Large intestine (tissue), 3 donors: ENCODE measurements at regions not wholly inside any gene's neighbourhood (a gene's known extent, or its start where the extent isn't known, plus 50 kb on each side); places are given as distances from the start of the nearest gene placed in this dataset.
"Not testable (repeated sequence)": the region's sequence is repeated elsewhere in the genome, so short reads cannot be mapped to it uniquely, and the experiment has no call there.

ENCODE experiments used
- DNase-seq, 2 donors: peaks; one replicate each; pipeline versions ENCODE4 v3.0.0 to v3.0.0-alpha.2; 2013
- H3K27ac ChIP-seq: one replicate; pipeline ENCODE4 v1.5.1; 2013; ENCODE audit warnings: low read length
- H3K27me3 ChIP-seq: 2 replicates; pipeline ENCODE4 v1.6.1; 2013; ENCODE audit warnings: low read length; ENCODE audit not compliant: control insufficient read depth, insufficient read depth
- H3K36me3 ChIP-seq: 2 replicates; pipeline ENCODE4 v1.6.1; 2013; ENCODE audit warnings: low read length; ENCODE audit not compliant: control insufficient read depth, insufficient read depth
- H3K4me1 ChIP-seq: one replicate; pipeline ENCODE4 v1.6.1; 2013; ENCODE audit warnings: low read length; ENCODE audit not compliant: control insufficient read depth, insufficient read depth
- H3K4me3 ChIP-seq: one replicate; pipeline ENCODE4 v1.5.1; 2013; ENCODE audit warnings: low read length
- H3K9me3 ChIP-seq: one replicate; pipeline ENCODE4 v1.6.1; 2013; ENCODE audit warnings: mild to moderate bottlenecking, low read depth, low read length, moderate library complexity; ENCODE audit not compliant: control insufficient read depth
- WGBS: methylation state at CpG from one replicate; pipeline ENCODE4 v1.1.5; 2013; ENCODE audit warnings: low lambda C conversion rate; ENCODE audit not compliant: insufficient coverage; 5-methylcytosine and 5-hydroxymethylcytosine counted together

- Histone ChIP-seq H3K27ac (no peak overlapping the region), H3K4me3 (no peak overlapping the region), H3K27me3 (no peaks in the 10 kb centered on the region), H3K9me3 (no peaks in the 10 kb centered on the region), H3K4me1 (no peaks in the 10 kb centered on the region), H3K36me3 (no peaks in the 10 kb centered on the region)
- WGBS, result no CpG with 5 or more reads among the region's 2 CpGs
- DNase-seq, result no peak
Observed at GRCh38 chr1:70778056-70778762, 269.4 kb downstream of the PTGER3 start.

DNA sequence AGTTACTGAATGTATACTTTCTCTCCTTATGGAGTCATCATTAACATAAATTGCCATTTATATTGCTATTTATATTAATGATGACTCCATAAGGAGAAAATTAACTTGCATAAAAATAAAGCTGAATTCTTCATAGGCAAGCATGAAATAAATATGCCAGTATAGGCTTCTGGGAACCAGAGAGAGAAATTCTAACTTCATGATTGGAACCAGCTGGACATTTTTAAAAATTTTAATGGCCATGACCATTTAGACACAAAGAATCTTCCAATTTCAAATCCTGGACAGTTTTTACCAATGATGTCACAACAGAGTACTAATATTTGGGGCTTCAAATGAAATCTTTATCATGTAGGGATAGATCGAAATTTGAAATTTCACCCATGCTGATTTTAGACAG, 268.7 kb downstream of the PTGER3 start:
- Histone ChIP-seq H3K9me3 (no peaks in the 10 kb centered on the region), H3K36me3 (no peaks in the 10 kb centered on the region), H3K4me1 (no peaks in the 10 kb centered on the region), H3K27me3 (no peaks in the 10 kb centered on the region), H3K27ac (no peak overlapping the region), H3K4me3 (no peak overlapping the region)
- WGBS, result no CpG with 5 or more reads among the region's 1 CpG
- no peak for DNase-seq

DNA sequence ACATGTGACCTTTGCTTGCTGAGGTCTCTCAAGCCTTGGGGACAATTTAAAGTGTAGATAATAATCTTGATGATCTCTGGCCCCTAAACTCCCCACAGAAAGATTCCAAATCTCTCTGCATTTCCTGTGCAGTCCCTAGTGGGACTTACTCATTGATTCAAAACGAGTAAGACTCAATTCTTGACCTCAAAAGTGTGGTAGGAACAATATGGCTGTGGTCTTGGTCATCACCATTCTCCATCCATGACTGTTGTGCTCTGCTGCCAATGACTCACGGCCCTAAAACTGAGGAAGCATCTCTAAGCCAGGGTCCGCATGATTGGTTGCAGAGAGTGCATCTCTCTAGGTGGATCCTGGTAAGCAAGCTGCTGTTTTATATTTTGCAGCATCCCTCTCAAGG, 268.0 kb downstream of the PTGER3 start:
- H3K4me3 ChIP-seq, result no peak overlapping the region
- no peak overlapping the region for H3K27ac ChIP-seq
- no peaks in the 10 kb centered on the region for H3K27me3 ChIP-seq
- no peak for DNase-seq
- no peaks in the 10 kb centered on the region for H3K4me1 ChIP-seq
- no peaks in the 10 kb centered on the region for H3K36me3 ChIP-seq
- no CpG with 5 or more reads among the region's 3 CpGs for WGBS
- no peaks in the 10 kb centered on the region for H3K9me3 ChIP-seq

- DNase-seq, result no peak
- Histone ChIP-seq H3K27me3 (no peaks in the 10 kb centered on the region), H3K4me1 (no peaks in the 10 kb centered on the region), H3K9me3 (no peaks in the 10 kb centered on the region), H3K4me3 (no peak overlapping the region), H3K36me3 (no peaks in the 10 kb centered on the region), H3K27ac (no peak overlapping the region)
- no CpG with 5 or more reads among the region's 1 CpG for WGBS
Observed at GRCh38 chr1:70785287-70785686, 262.3 kb downstream of the PTGER3 start.

- H3K4me1 ChIP-seq, result no peaks in the 10 kb centered on the region
- no peak for DNase-seq
- no peak overlapping the region for H3K27ac ChIP-seq
- no peaks in the 10 kb centered on the region for H3K36me3 ChIP-seq
- no peaks in the 10 kb centered on the region for H3K27me3 ChIP-seq
- H3K4me3 ChIP-seq, result no peak overlapping the region
- no peaks in the 10 kb centered on the region for H3K9me3 ChIP-seq
- WGBS, result 100% methylated on average over 1 of the region's 5 CpGs
Observed at GRCh38 chr1:70790232-70790923, 257.2 kb downstream of the PTGER3 start.

DNA sequence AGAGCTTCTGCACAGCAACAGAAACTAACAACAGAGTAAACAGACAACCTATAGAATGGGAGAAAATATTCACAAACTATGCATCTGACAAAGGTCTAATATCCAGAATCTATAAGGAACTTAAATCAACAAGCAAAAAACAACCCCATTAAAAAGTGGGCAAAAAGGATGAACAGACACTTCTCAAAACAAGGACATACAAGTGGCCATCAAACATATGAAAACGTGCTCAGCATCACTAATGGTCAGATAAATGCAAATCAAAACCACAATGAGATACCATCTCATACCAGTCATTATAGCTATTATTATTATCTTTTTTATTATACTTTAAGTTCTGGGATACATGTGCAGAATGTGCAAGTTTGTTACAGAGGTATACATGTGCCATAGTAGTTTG, 252.6 kb downstream of the PTGER3 start:
- H3K27ac ChIP-seq, DNase-seq, H3K9me3 ChIP-seq, H3K4me1 ChIP-seq, H3K36me3 ChIP-seq, H3K4me3 ChIP-seq, H3K27me3 ChIP-seq: not testable (repeated sequence)
- WGBS, result 100% methylated on average over 1 of the region's 1 CpG

- not testable (repeated sequence) for H3K9me3 ChIP-seq, H3K27ac ChIP-seq, H3K36me3 ChIP-seq, H3K4me3 ChIP-seq, DNase-seq, H3K4me1 ChIP-seq, H3K27me3 ChIP-seq
- no CpG with 5 or more reads among the region's 1 CpG for WGBS
Observed at GRCh38 chr1:70796298-70796697, 251.3 kb downstream of the PTGER3 start.

DNA sequence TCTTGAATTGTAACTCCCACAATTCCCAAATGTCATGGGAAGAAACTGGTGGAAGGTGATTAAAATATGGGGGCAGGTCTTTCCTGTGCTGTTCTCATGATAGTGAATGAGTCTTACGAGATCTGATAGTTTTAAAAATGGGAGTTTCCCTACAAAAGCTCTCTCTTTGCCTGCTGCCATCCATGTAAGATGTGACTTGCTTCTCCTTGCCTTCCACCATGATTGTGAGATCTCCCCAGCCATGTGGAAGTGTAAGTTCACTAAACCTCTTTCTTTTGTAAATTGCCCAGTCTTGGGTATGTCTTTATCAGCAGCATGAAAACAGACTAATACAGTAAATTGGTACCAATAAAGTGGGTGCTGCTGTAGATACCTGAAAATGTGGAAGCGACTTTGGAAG, 245.0 kb downstream of the PTGER3 start:
- DNase-seq, H3K4me3 ChIP-seq, H3K27ac ChIP-seq, H3K27me3 ChIP-seq, H3K9me3 ChIP-seq, H3K4me1 ChIP-seq, H3K36me3 ChIP-seq: not testable (repeated sequence)
- 90% methylated on average over 1 of the region's 2 CpGs for WGBS

DNA sequence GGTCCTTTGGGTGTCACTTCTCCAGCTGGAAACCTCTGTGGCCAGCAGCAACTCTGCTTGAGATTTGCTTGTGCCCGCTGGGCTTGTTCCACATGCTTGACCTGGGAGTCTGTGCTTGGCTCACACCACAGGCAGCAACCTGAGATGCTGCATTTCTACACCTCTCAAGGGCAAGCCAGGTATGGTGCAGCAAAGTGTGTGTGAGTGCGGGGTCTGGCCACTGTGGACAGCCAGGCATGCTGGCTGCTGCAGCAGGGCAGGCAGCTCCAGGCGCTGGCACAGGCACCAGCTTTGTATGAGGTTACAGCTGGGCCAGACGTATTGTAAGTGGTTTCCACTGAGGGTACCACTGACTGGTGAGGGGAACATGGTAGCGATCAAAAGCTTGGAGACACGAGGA, 242.0 kb downstream of the PTGER3 start:
- H3K27me3 ChIP-seq, result no peaks in the 10 kb centered on the region
- no peaks in the 10 kb centered on the region for H3K4me1 ChIP-seq
- H3K27ac ChIP-seq, result no peak overlapping the region
- H3K9me3 ChIP-seq, result peaks cover 3% of the 10 kb centered on the region
- DNase-seq, result no peak
- no peak overlapping the region for H3K4me3 ChIP-seq
- H3K36me3 ChIP-seq, result no peaks in the 10 kb centered on the region
- no CpG with 5 or more reads among the region's 6 CpGs for WGBS

GRCh38 chr1:70807088-70807664, 240.4 kb downstream of the PTGER3 start:
- H3K4me3 ChIP-seq, result no peak overlapping the region
- H3K9me3 ChIP-seq, result peaks cover 3% of the 10 kb centered on the region
- no peaks in the 10 kb centered on the region for H3K27me3 ChIP-seq
- no peaks in the 10 kb centered on the region for H3K4me1 ChIP-seq
- H3K27ac ChIP-seq, result no peak overlapping the region
- H3K36me3 ChIP-seq, result no peaks in the 10 kb centered on the region
- WGBS, result no CpG with 5 or more reads among the region's 3 CpGs
- DNase-seq, result no peak
